ENCODE measurements at regions not wholly inside any gene's neighbourhood (a gene's known extent, or its start where the extent isn't known, plus 50 kb on each side); places are given as distances from the start of the nearest gene placed in this dataset.

DNA sequence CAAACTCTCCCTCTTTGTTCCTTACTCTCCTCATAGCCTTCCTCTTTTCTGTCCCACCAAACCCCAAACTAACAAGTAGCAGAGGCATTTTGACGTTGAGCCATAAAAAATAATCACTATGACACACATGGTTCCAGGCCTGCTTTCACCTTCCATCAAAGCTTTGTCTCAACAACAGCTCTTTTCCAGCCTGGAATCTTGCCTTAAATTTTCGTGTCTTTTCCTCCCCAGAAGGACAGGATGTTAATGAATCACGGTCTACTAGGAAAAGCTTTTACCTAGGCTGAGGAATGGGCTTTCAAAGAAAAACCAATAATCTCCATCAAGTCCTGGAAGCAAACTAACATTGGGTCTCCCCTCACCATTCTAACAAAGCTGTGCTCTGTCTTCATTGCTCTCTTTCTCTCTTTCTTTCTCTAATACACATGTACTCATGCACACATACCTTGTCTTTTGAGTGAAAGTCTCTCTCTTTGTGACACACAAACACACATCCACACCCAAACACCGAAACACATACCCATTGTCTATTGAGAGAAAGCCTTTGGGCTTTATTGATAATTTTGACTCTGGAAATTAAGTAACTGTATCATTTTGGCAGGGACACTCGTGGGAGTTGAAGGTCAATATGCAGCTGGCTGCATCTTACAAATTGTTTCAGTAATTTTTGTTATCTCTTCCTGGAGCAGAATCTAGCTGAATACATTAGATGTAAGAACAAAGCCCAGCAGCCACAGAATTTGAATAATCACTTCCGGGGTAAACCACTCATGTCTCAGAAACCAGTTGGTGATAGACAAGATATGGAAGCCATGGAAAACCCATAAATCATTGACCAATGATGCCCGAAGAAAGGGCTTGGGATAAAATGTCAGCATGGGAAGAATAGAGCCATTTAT lies 107.4 kb upstream of the SLC4A7 start:
- H3K27ac ChIP-seq (ENCODE audit: low read depth): peak overlapping the region; percentile 86
- WGBS: 53% methylated on average over 7 of the region's 7 CpGs
- no peaks in the 10 kb centered on the region for H3K4me1 ChIP-seq (ENCODE audit: insufficient read depth)
- no peak for DNase-seq (ENCODE audit: extremely low spot score)
- no peak overlapping the region for H3K4me3 ChIP-seq (ENCODE audit: low read depth, low read length)
- H3K36me3 ChIP-seq (ENCODE audit: insufficient read depth): no peaks in the 10 kb centered on the region

GRCh38 chr3:27590437-27591298 lies 106.5 kb upstream of the SLC4A7 start:
- Histone ChIP-seq H3K36me3 (ENCODE audit: insufficient read depth) (no peaks in the 10 kb centered on the region), H3K4me3 (ENCODE audit: low read depth, low read length) (no peak overlapping the region), H3K27ac (ENCODE audit: low read depth) (peak overlapping the region; percentile 86), H3K4me1 (ENCODE audit: insufficient read depth) (no peaks in the 10 kb centered on the region)
- DNase-seq (ENCODE audit: extremely low spot score): no peak
- 22% methylated on average over 5 of the region's 5 CpGs for WGBS

- Histone ChIP-seq H3K27ac (ENCODE audit: low read depth) (no peak overlapping the region), H3K4me3 (ENCODE audit: low read depth, low read length) (no peak overlapping the region), H3K36me3 (ENCODE audit: insufficient read depth) (no peaks in the 10 kb centered on the region), H3K4me1 (ENCODE audit: insufficient read depth) (no peaks in the 10 kb centered on the region)
- no peak for DNase-seq (ENCODE audit: extremely low spot score)
- WGBS: 82% methylated on average over 1 of the region's 1 CpG
Measured at GRCh38 chr3:27589795-27590194, 105.6 kb upstream of the SLC4A7 start.

GRCh38 chr3:27585429-27585828 lies 101.2 kb upstream of the SLC4A7 start:
- no peak for DNase-seq (ENCODE audit: extremely low spot score)
- Histone ChIP-seq H3K4me3 (ENCODE audit: low read depth, low read length) (no peak overlapping the region), H3K4me1 (ENCODE audit: insufficient read depth) (no peaks in the 10 kb centered on the region), H3K27ac (ENCODE audit: low read depth) (no peak overlapping the region), H3K36me3 (ENCODE audit: insufficient read depth) (no peaks in the 10 kb centered on the region)
- WGBS: 65% methylated on average over 3 of the region's 3 CpGs

DNA sequence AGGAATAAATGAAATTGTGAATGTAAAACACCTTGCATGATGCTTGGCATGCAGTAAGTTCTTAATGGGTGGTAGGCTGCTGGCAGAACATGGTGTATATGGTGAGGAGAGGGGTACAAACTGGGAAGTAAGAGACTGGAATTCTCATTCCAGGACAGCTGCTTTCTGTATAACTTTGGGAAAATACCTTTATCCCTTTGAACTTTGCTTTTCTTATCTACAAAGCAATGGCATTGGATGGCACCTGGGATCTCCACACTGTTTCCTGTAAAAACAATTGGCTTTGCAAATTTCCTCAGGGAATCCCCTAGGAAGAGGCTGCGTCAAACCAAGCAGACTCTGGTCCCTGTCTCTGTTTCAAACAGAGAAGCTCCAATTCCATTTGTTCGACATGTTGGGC lies 100.7 kb upstream of the SLC4A7 start:
- DNase-seq (ENCODE audit: extremely low spot score): no peak
- Histone ChIP-seq H3K4me1 (ENCODE audit: insufficient read depth) (no peaks in the 10 kb centered on the region), H3K36me3 (ENCODE audit: insufficient read depth) (no peaks in the 10 kb centered on the region), H3K4me3 (ENCODE audit: low read depth, low read length) (no peak overlapping the region), H3K27ac (ENCODE audit: low read depth) (no peak overlapping the region)
- WGBS: 62% methylated on average over 2 of the region's 2 CpGs

GRCh38 chr3:27581852-27582251 lies 97.7 kb upstream of the SLC4A7 start:
- DNase-seq (ENCODE audit: extremely low spot score): no peak
- H3K4me1 ChIP-seq (ENCODE audit: insufficient read depth): no peaks in the 10 kb centered on the region
- H3K36me3 ChIP-seq (ENCODE audit: insufficient read depth): no peaks in the 10 kb centered on the region
- H3K4me3 ChIP-seq (ENCODE audit: low read depth, low read length): no peak overlapping the region
- WGBS: 78% methylated on average over 3 of the region's 3 CpGs
- no peak overlapping the region for H3K27ac ChIP-seq (ENCODE audit: low read depth)

- Histone ChIP-seq H3K36me3 (ENCODE audit: insufficient read depth) (no peaks in the 10 kb centered on the region), H3K4me1 (ENCODE audit: insufficient read depth) (no peaks in the 10 kb centered on the region), H3K27ac (ENCODE audit: low read depth) (no peak overlapping the region), H3K4me3 (ENCODE audit: low read depth, low read length) (no peak overlapping the region)
- WGBS: 96% methylated on average over 1 of the region's 1 CpG
- DNase-seq (ENCODE audit: extremely low spot score): no peak
Measured at GRCh38 chr3:27578032-27578431, 93.8 kb upstream of the SLC4A7 start.

GRCh38 chr3:27577504-27577903 lies 93.3 kb upstream of the SLC4A7 start:
- H3K4me1 ChIP-seq (ENCODE audit: insufficient read depth): no peaks in the 10 kb centered on the region
- no peak for DNase-seq (ENCODE audit: extremely low spot score)
- H3K36me3 ChIP-seq (ENCODE audit: insufficient read depth): no peaks in the 10 kb centered on the region
- no peak overlapping the region for H3K27ac ChIP-seq (ENCODE audit: low read depth)
- WGBS: 83% methylated on average over 5 of the region's 5 CpGs
- H3K4me3 ChIP-seq (ENCODE audit: low read depth, low read length): no peak overlapping the region

DNA sequence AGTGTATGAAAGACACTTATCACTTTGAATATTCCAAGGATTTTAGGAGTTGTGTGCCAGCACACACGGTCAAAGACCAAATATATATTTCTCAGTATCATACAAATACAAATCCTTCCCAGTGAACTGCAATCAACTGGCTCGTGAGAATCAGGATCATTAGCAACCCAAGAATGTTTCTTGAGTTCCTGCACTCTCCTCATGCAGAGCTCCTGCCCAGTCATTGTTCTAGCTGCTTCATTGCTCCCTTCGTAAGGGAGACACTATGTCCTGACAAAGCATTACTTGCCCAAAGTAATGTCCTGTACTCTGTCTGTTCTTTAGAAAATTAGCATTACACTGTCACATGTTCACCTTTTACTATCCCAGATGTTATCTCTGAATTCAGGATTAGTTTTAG lies 92.0 kb upstream of the SLC4A7 start:
- H3K4me3 ChIP-seq (ENCODE audit: low read depth, low read length): no peak overlapping the region
- no peaks in the 10 kb centered on the region for H3K36me3 ChIP-seq (ENCODE audit: insufficient read depth)
- H3K4me1 ChIP-seq (ENCODE audit: insufficient read depth): no peaks in the 10 kb centered on the region
- no peak for DNase-seq (ENCODE audit: extremely low spot score)
- no peak overlapping the region for H3K27ac ChIP-seq (ENCODE audit: low read depth)
- WGBS: 79% methylated on average over 3 of the region's 3 CpGs

DNA sequence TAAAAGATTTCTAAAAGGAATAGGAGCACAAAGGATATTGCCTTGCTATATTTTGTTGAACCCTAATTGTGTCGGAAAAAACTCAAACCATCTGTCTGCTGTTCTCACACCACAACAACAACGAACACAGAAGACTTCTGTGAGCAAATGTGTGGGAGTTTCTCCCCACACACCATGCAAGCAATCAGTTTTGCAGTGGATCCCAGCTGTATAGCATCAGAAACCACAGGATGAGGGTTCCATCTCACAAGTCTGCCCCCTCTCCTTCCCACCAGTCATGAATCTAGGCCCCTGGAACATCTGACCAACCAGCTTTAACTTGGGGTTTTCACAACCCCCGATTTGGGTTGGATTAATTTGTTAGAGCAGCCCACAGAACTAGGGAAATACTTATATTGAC lies 91.3 kb upstream of the SLC4A7 start:
- Histone ChIP-seq H3K4me1 (ENCODE audit: insufficient read depth) (no peaks in the 10 kb centered on the region), H3K36me3 (ENCODE audit: insufficient read depth) (no peaks in the 10 kb centered on the region), H3K4me3 (ENCODE audit: low read depth, low read length) (no peak overlapping the region), H3K27ac (ENCODE audit: low read depth) (no peak overlapping the region)
- no peak for DNase-seq (ENCODE audit: extremely low spot score)
- 66% methylated on average over 3 of the region's 3 CpGs for WGBS

- no peaks in the 10 kb centered on the region for H3K4me1 ChIP-seq (ENCODE audit: insufficient read depth)
- 86% methylated on average over 6 of the region's 6 CpGs for WGBS
- no peak overlapping the region for H3K27ac ChIP-seq (ENCODE audit: low read depth)
- H3K4me3 ChIP-seq (ENCODE audit: low read depth, low read length): no peak overlapping the region
- DNase-seq (ENCODE audit: extremely low spot score): no peak
- no peaks in the 10 kb centered on the region for H3K36me3 ChIP-seq (ENCODE audit: insufficient read depth)
Measured at GRCh38 chr3:27574438-27574795, 90.2 kb upstream of the SLC4A7 start.

DNA sequence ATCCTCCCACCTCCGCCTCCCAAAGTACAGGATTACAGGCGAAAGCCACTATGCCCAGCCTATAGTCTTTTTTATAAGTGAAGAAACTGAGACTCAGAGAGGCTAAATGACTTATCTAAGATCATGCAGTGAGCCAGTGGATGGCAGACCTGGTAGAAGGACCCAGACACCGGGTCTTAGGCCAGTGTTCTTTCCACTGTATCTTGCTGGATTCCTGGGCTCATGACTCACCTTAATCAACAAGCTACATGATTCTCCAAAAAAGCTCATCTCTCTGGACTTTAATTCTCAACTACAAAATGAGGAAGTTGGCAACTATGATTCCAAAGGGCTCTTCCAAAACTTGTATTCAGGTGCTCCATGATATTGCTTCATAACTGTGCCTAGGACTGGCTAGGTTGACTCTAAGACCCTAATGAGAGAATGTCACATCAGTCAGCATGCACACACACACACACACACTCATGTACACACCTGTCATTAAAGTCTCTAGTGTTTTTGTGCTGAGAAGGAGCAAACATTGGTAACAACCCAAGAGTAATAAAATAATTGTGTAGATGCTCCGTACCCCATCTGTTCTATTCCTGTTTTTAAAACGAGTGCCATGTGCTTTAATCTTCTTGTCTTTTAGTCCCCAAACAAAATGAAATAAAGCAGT lies 89.7 kb upstream of the SLC4A7 start:
- WGBS: 72% methylated on average over 5 of the region's 5 CpGs
- no peak for DNase-seq (ENCODE audit: extremely low spot score)
- no peak overlapping the region for H3K4me3 ChIP-seq (ENCODE audit: low read depth, low read length)
- no peaks in the 10 kb centered on the region for H3K36me3 ChIP-seq (ENCODE audit: insufficient read depth)
- H3K4me1 ChIP-seq (ENCODE audit: insufficient read depth): no peaks in the 10 kb centered on the region
- H3K27ac ChIP-seq (ENCODE audit: low read depth): no peak overlapping the region

DNA sequence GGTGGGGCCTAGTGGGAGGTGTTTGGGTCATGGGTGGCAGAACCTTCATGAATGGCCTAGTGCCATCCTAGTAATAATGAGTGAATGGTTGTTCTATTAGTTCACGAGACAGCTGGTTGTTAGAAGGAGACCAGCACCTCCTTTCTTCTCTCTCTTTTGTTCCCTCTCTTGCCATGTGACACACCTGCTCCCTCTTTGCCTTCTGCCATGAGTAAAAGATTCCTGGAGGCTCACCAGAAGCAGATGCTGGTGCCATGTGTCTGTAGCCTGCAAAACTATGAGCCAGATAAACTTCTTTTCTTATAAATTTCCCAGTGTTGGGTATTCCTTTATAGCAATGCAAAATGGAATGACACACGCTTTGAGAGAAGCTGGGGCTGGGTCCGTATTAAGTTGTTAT lies 89.0 kb upstream of the SLC4A7 start:
- no peaks in the 10 kb centered on the region for H3K4me1 ChIP-seq (ENCODE audit: insufficient read depth)
- no peak overlapping the region for H3K4me3 ChIP-seq (ENCODE audit: low read depth, low read length)
- no peak for DNase-seq (ENCODE audit: extremely low spot score)
- H3K27ac ChIP-seq (ENCODE audit: low read depth): no peak overlapping the region
- WGBS: 95% methylated on average over 3 of the region's 3 CpGs
- H3K36me3 ChIP-seq (ENCODE audit: insufficient read depth): no peaks in the 10 kb centered on the region

GRCh38 chr3:27571345-27571744 lies 87.2 kb upstream of the SLC4A7 start:
- WGBS: 57% methylated on average over 2 of the region's 2 CpGs
- no peak overlapping the region for H3K4me3 ChIP-seq (ENCODE audit: low read depth, low read length)
- no peaks in the 10 kb centered on the region for H3K4me1 ChIP-seq (ENCODE audit: insufficient read depth)
- DNase-seq (ENCODE audit: extremely low spot score): no peak
- no peaks in the 10 kb centered on the region for H3K36me3 ChIP-seq (ENCODE audit: insufficient read depth)
- no peak overlapping the region for H3K27ac ChIP-seq (ENCODE audit: low read depth)
